Smooth muscle cell (in vitro differentiated cells): ENCODE measurements at regions not wholly inside any gene's neighbourhood (a gene's known extent, or its start where the extent isn't known, plus 50 kb on each side); places are given as distances from the start of the nearest gene placed in this dataset.

Experiments
- DNase-seq: peaks from one replicate; lab custom pipeline; 2025; ENCODE audit not compliant: unreplicated experiment; lab: John Stamatoyannopoulos, UW
- H2AFZ ChIP-seq: fragments of 200-600 bp; sonication (generic); 2 replicates; pipeline ENCODE4 v1.6.0; 2016; ENCODE audit warnings: antibody characterized with exemption, low read depth, mild to moderate bottlenecking
- H3F3A ChIP-seq: fragments of 200-600 bp; sonication (generic); 2 replicates; pipeline ENCODE4 v1.6.0; 2017; ENCODE audit warnings: antibody characterized with exemption, low read depth
- H3K27ac ChIP-seq: fragments of 200-600 bp; sonication (generic); 2 replicates; pipeline ENCODE4 v1.5.1; 2016; ENCODE audit warnings: low read depth, mild to moderate bottlenecking
- H3K27me3 ChIP-seq: fragments of 200-600 bp; sonication (generic); 2 replicates; pipeline ENCODE4 v1.6.1; 2016; ENCODE audit warnings: low read depth, mild to moderate bottlenecking
- H3K36me3 ChIP-seq: fragments of 200-600 bp; sonication (generic); 2 replicates; pipeline ENCODE4 v1.5.1; 2016; ENCODE audit warnings: low read depth
- H3K4me1 ChIP-seq: fragments of 200-600 bp; sonication (generic); 2 replicates; pipeline ENCODE4 v1.5.1; 2016; ENCODE audit warnings: low read depth
- H3K4me2 ChIP-seq: fragments of 200-600 bp; sonication (generic); 2 replicates; pipeline ENCODE4 v1.6.0; 2016; ENCODE audit warnings: mild to moderate bottlenecking
- H3K4me3 ChIP-seq: fragments of 200-600 bp; sonication (generic); 2 replicates; pipeline ENCODE4 v1.5.1; 2016; ENCODE audit warnings: mild to moderate bottlenecking
- H3K79me2 ChIP-seq: fragments of 200-600 bp; sonication (generic); 2 replicates; pipeline ENCODE4 v1.6.0; 2016; ENCODE audit warnings: low read depth, mild to moderate bottlenecking
- H3K9ac ChIP-seq: fragments of 200-600 bp; sonication (generic); 2 replicates; pipeline ENCODE4 v1.6.0; 2016; ENCODE audit warnings: low read depth
- H3K9me3 ChIP-seq: fragments of 200-600 bp; sonication (generic); replicated peaks from 2 replicates; pipeline ENCODE4 v1.5.1; 2016; ENCODE audit warnings: low read depth
- H4K20me1 ChIP-seq: fragments of 200-600 bp; sonication (generic); 2 replicates; pipeline ENCODE4 v1.6.0; 2016; ENCODE audit warnings: low read depth
- WGBS: methylation state at CpG from one replicate; pipeline ENCODE4 v1.1.7; 2016; ENCODE audit warnings: low lambda C conversion rate; 5-methylcytosine and 5-hydroxymethylcytosine counted together
- TF ChIP-seq, protein P1 (sequence below): fragments of 200-600 bp; sonication (generic); IDR thresholded peaks from 2 replicates; pipeline ENCODE4 v1.5.1; 2017; ENCODE audit warnings: borderline replicate concordance, mild to moderate bottlenecking, antibody characterized with exemption; ENCODE audit not compliant: insufficient read depth, poor library complexity, severe bottlenecking

DNA sequence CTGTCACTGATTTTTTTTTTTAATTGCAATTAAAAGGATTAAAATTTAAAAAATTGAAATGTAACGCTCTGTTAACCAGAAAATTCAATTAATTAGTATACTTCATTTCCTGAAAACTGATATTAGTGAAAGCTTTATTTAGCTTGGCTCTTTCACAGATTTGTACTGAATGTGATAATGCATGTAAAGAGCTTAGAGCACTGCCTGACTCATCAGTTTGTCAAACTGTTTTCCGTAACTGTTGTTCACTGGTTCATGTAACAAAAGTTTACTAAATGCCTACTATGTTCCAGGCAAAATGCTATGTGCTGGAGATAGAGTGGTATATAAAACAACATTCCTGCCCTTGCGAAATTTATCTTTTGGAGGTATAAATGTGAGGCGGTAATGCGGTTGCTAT, 471.7 kb downstream of the SH2D1A start:
- Histone ChIP-seq H3K9me3 (no peaks in the 10 kb centered on the region), H3K27me3 (no peaks in the 10 kb centered on the region), H3K79me2 (no peaks in the 10 kb centered on the region), H2AFZ (no peak overlapping the region), H3K4me1 (no peaks in the 10 kb centered on the region), H4K20me1 (no peaks in the 10 kb centered on the region), H3K36me3 (no peaks in the 10 kb centered on the region), H3K4me3 (no peak overlapping the region), H3F3A (no peaks in the 10 kb centered on the region), H3K27ac (no peak overlapping the region), H3K9ac (no peak overlapping the region), H3K4me2 (no peak overlapping the region)
- no peak for DNase-seq
- TF ChIP-seq, protein P1, sequence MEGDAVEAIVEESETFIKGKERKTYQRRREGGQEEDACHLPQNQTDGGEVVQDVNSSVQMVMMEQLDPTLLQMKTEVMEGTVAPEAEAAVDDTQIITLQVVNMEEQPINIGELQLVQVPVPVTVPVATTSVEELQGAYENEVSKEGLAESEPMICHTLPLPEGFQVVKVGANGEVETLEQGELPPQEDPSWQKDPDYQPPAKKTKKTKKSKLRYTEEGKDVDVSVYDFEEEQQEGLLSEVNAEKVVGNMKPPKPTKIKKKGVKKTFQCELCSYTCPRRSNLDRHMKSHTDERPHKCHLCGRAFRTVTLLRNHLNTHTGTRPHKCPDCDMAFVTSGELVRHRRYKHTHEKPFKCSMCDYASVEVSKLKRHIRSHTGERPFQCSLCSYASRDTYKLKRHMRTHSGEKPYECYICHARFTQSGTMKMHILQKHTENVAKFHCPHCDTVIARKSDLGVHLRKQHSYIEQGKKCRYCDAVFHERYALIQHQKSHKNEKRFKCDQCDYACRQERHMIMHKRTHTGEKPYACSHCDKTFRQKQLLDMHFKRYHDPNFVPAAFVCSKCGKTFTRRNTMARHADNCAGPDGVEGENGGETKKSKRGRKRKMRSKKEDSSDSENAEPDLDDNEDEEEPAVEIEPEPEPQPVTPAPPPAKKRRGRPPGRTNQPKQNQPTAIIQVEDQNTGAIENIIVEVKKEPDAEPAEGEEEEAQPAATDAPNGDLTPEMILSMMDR: no peak
- WGBS: 79% methylated on average over 5 of the region's 5 CpGs

DNA sequence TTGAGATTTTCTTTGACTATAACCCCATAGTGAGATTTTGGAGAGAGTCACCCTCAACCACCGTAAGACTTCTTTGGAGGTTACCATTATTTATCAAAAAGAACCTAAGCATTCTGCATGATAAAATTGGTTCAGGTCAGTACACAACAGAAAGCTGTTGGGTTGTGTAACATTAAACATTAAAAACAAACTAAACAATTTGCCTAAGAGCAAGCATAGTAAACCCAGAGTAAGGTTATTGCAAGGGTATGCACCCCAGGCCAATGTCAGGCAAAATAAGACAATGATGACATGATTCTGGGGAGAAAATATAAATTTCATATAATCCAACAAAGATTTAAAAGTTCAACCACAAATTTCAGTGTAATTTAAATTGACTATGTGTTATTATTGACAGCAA, 472.4 kb downstream of the SH2D1A start:
- Histone ChIP-seq H3K4me1 (no peaks in the 10 kb centered on the region), H3K9ac (no peak overlapping the region), H3K79me2 (no peaks in the 10 kb centered on the region), H3K4me2 (no peak overlapping the region), H3K27ac (no peak overlapping the region), H2AFZ (no peak overlapping the region), H3F3A (no peaks in the 10 kb centered on the region), H4K20me1 (no peaks in the 10 kb centered on the region), H3K27me3 (no peaks in the 10 kb centered on the region), H3K4me3 (no peak overlapping the region), H3K36me3 (no peaks in the 10 kb centered on the region), H3K9me3 (no peaks in the 10 kb centered on the region)
- no peak for DNase-seq
- TF ChIP-seq, protein P1: no peak
- 88% methylated on average over 1 of the region's 1 CpG for WGBS

DNA sequence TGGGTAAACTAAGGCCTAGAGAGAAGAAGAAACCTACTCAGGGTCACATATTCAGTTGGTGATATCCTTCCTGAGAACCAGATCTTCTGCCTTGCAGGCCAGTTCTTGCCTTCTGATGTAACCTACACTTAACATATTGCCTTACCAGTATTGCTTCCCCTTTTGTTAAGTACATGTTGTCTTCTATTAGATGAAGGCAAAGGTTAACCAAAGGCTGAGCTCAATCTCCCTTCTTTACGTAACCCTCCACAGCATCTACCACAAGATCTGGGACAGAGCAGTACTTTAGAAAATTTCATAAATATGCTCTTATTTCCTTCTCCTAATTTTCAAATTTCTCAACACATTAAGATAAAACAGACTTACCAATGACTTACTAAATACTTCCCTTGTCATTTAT, 474.4 kb downstream of the SH2D1A start:
- H3K27ac ChIP-seq: no peak overlapping the region
- no peak overlapping the region for H3K4me2 ChIP-seq
- H3K9ac ChIP-seq: no peak overlapping the region
- H3K36me3 ChIP-seq: no peaks in the 10 kb centered on the region
- H3K4me3 ChIP-seq: no peak overlapping the region
- no peaks in the 10 kb centered on the region for H4K20me1 ChIP-seq
- TF ChIP-seq, protein P1: no peak
- 83% methylated on average over 1 of the region's 1 CpG for WGBS
- no peaks in the 10 kb centered on the region for H3F3A ChIP-seq
- DNase-seq: no peak
- no peaks in the 10 kb centered on the region for H3K79me2 ChIP-seq
- H3K27me3 ChIP-seq: no peaks in the 10 kb centered on the region
- H2AFZ ChIP-seq: no peak overlapping the region
- H3K4me1 ChIP-seq: no peaks in the 10 kb centered on the region
- no peaks in the 10 kb centered on the region for H3K9me3 ChIP-seq

DNA sequence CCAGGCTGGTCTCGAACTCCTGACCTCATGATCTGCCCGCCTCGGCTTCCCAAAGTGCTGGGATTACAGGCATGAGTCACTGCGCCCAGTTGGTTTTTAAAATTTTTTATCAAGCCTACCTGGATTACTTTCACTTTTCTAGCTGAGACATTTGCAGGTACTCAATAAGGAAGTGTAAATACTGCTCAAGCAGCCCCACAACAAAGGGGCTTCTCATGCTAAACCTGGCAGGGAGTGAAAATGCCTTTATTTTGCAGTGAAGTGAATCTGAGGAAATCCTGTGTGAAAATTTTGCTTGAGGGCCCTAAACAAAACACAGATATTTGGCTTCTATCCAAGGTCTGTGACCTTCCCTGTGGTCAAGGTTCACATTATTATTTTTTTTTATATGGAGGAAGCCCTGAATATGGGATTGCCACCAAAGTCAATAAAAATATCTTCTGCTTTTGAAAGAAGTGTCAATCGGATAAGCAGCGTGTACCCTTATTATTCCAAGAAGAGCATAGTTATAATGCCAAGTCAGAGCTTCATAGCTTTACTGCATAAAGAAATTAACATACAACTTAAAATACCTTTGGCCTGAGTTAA, 481.0 kb downstream of the SH2D1A start:
- WGBS: 87% methylated on average over 6 of the region's 6 CpGs
- H3K4me2 ChIP-seq: no peak overlapping the region

More for the DNA sequence above, 481.0 kb downstream of the SH2D1A start:
- DNase-seq: no peak
- Histone ChIP-seq H3K9me3 (no peaks in the 10 kb centered on the region), H3K27ac (no peak overlapping the region), H3K36me3 (no peaks in the 10 kb centered on the region), H3K4me3 (no peak overlapping the region), H3K9ac (no peak overlapping the region), H3K79me2 (no peaks in the 10 kb centered on the region), H4K20me1 (no peaks in the 10 kb centered on the region), H2AFZ (no peak overlapping the region), H3F3A (no peaks in the 10 kb centered on the region), H3K27me3 (no peaks in the 10 kb centered on the region), H3K4me1 (no peaks in the 10 kb centered on the region)
- TF ChIP-seq, protein P1: no peak
